Endothelial cell of umbilical vein (primary cell): ENCODE measurements at regions not wholly inside any gene's neighbourhood (a gene's known extent, or its start where the extent isn't known, plus 50 kb on each side); places are given as distances from the start of the nearest gene placed in this dataset. TPM values are rescaled to one million over a fixed set of nuclear protein-coding genes. Genes with fewer than 3 reads are reported as not detected.
"Not testable (repeated sequence)": the region's sequence is repeated elsewhere in the genome, so short reads cannot be mapped to it uniquely, and the experiment has no call there.

Source experiments
- BruUV-seq: library from RNA; stranded (reverse); fragments of 400-500 nt; replicated peaks from 2 replicates; lab custom pipeline; 2021; lab: Mats Ljungman, UMichigan
- CTCF ChIA-PET: fragments of 300-600, 350-600 bp; sonication (Branson Sonifier 250); formaldehyde crosslinking; loops from one replicate; lab custom pipeline; 2021; ENCODE audit warnings: antibody characterized with exemption, inconsistent platforms; lab: Charles Lee
- POLR2A ChIA-PET: fragments of 300-600, 350-600 bp; sonication (Branson Sonifier 250); formaldehyde crosslinking; loops from one replicate; lab custom pipeline; 2021; ENCODE audit warnings: antibody characterized with exemption, inconsistent platforms; lab: Charles Lee
- DNase-seq: peaks from one replicate; pipeline ENCODE4 v3.0.0-alpha.2; 2011; ENCODE audit warnings: low read depth, low spot score
- FAIRE-seq: peaks from 2 replicates; lab custom pipeline; 2011; peaks lifted over from hg19 to GRCh38; lab: Jason Lieb, UNC
- H2AFZ ChIP-seq: 2 replicates; pipeline ENCODE4 v1.6.0; 2012; ENCODE audit warnings: low read depth, low read length, control low read depth, inconsistent platforms
- H3K27ac ChIP-seq: 2 replicates; pipeline ENCODE4 v1.5.1; 2011; ENCODE audit warnings: low read depth, mild to moderate bottlenecking, control low read depth, low read length, moderate library complexity; ENCODE audit not compliant: insufficient read depth
- H3K27me3 ChIP-seq, 2 experiments: 2 replicates each; pipeline versions ENCODE4 v1.6.0 to v1.6.1; 2011; ENCODE audit warnings: low read length in 2 of 2, mixed read lengths in 1 of 2; ENCODE audit not compliant: control insufficient read depth in 2 of 2, insufficient read depth in 2 of 2
- H3K36me3 ChIP-seq, 2 experiments: 2 replicates in 1 of 2; 3 replicates in 1 of 2; pipeline ENCODE4 v1.5.1; 2011; ENCODE audit warnings: low read length in 2 of 2, mild to moderate bottlenecking in 1 of 2, moderate library complexity in 1 of 2; ENCODE audit not compliant: control insufficient read depth in 2 of 2, insufficient read depth in 2 of 2; ENCODE audit errors: extremely low read depth in 1 of 2
- H3K4me1 ChIP-seq: 3 replicates; pipeline ENCODE4 v1.5.1; 2011; ENCODE audit warnings: mild to moderate bottlenecking, low read length; ENCODE audit not compliant: control insufficient read depth, insufficient read depth; ENCODE audit errors: extremely low read depth
- H3K4me2 ChIP-seq: 2 replicates; pipeline ENCODE4 v1.6.1; 2011; ENCODE audit warnings: low read length, control low read depth, mixed read lengths; ENCODE audit not compliant: insufficient read depth
- H3K4me3 ChIP-seq, 3 experiments: fragments of 200-600 bp in 1 of 3; sonication (generic), shearing (Covaris generic) in 1 of 3; replicated peaks in 1 of 3; 2 replicates each; pipeline ENCODE4 v1.5.1; 2011 to 2016; ENCODE audit warnings: control low read depth in 3 of 3, low read length in 3 of 3, mild to moderate bottlenecking in 2 of 3, inconsistent platforms in 1 of 3, low read depth in 1 of 3, moderate library complexity in 1 of 3; ENCODE audit not compliant: insufficient read depth in 1 of 3
- H3K79me2 ChIP-seq: 2 replicates; pipeline ENCODE4 v1.6.0; 2012; ENCODE audit warnings: low read length, inconsistent platforms; ENCODE audit not compliant: control insufficient read depth, insufficient read depth
- H3K9ac ChIP-seq: replicated peaks from 2 replicates; pipeline ENCODE3; 2011; ENCODE audit warnings: low read length, control low read depth; ENCODE audit not compliant: insufficient read depth; ENCODE audit errors: extremely low read depth
- H3K9me1 ChIP-seq: replicated peaks from 3 replicates; pipeline ENCODE4 v1.6.0; 2011; ENCODE audit warnings: mild to moderate bottlenecking, low read length; ENCODE audit not compliant: control insufficient read depth, insufficient read depth; ENCODE audit errors: extremely low read depth
- H3K9me3 ChIP-seq: replicated peaks from 2 replicates; pipeline ENCODE4 v1.5.1; 2012; ENCODE audit warnings: low read length, inconsistent platforms; ENCODE audit not compliant: control insufficient read depth, insufficient read depth
- H4K20me1 ChIP-seq: replicated peaks from 2 replicates; pipeline ENCODE3; 2011; ENCODE audit warnings: mild to moderate bottlenecking, low read length; ENCODE audit not compliant: control insufficient read depth, insufficient read depth; ENCODE audit errors: extremely low read depth
- EZH2 ChIP-seq: IDR thresholded peaks from 2 replicates; pipeline ENCODE4 v1.6.1; 2012; ENCODE audit warnings: borderline replicate concordance, low read depth, mild to moderate bottlenecking, moderate library complexity, low read length, inconsistent platforms; ENCODE audit not compliant: severe bottlenecking
- FOS ChIP-seq: IDR thresholded peaks from 2 replicates; pipeline ENCODE4 v1.6.1; 2011; ENCODE audit warnings: mild to moderate bottlenecking, low read length, moderate library complexity, borderline replicate concordance; ENCODE audit not compliant: insufficient read depth
- GATA2 ChIP-seq: IDR thresholded peaks from 2 replicates; pipeline ENCODE4 v1.7.0; 2011; ENCODE audit warnings: low read depth, mild to moderate bottlenecking, moderate library complexity, mixed read lengths, low read length; ENCODE audit not compliant: insufficient read length, insufficient read depth
- JUN ChIP-seq: IDR thresholded peaks from 2 replicates; pipeline ENCODE4 v1.6.1; 2011; ENCODE audit warnings: borderline replicate concordance, low read depth; ENCODE audit not compliant: insufficient read length, insufficient read depth
- MAX ChIP-seq: IDR thresholded peaks from 2 replicates; pipeline ENCODE4 v1.6.1; 2011; ENCODE audit not compliant: insufficient read depth, insufficient read length
- POLR2A ChIP-seq: IDR thresholded peaks from 2 replicates; pipeline ENCODE4 v1.6.1; 2012; ENCODE audit warnings: low read depth, mild to moderate bottlenecking, control low read depth, low read length
- POLR2AphosphoS5 ChIP-seq: IDR thresholded peaks from 2 replicates; pipeline ENCODE4 v1.6.1; 2012; ENCODE audit warnings: low read depth, mild to moderate bottlenecking, control low read depth, low read length, moderate library complexity; ENCODE audit not compliant: insufficient read depth
- dilution Hi-C: fragments of 300-500 bp; cut with MboI; formaldehyde crosslinking; loops from one replicate; pipeline ENCODE4 v1.15.0; 2019; ENCODE audit warnings: low sequenced_read_pairs; ENCODE audit not compliant: extremely low pct_ligation_motif_present
- intact Hi-C: fragments of 100-400 bp; cut with micrococcal nuclease; formaldehyde crosslinking; loops from one replicate; pipeline ENCODE4 v1.10.0; 2022
- microRNA-seq: library from miRNA; unstranded; fragments of <30 nt; microRNA quantifications from one replicate; pipeline ENCODE4 v1.2.0, GENCODE V29; 2021; ENCODE audit warnings: borderline number of aligned reads, borderline replicate concordance
- small RNA-seq: library from RNA; depleted of rRNA; stranded (forward); fragments of <200 nt; gene quantifications from one replicate; pipeline ENCODE3, GENCODE V24; 2012; ENCODE audit warnings: low replicate concordance, low read depth; ENCODE audit not compliant: insufficient read depth, insufficient read length

- no peaks in the 10 kb centered on the region for H3K9me1 ChIP-seq
- TF ChIP-seq POLR2A = no peak
- no peak for TF ChIP-seq JUN
- TF ChIP-seq FOS = no peak
- TF ChIP-seq POLR2AphosphoS5 = no peak
- no peak for TF ChIP-seq MAX
- TF ChIP-seq EZH2 = no peak
- no peak for TF ChIP-seq GATA2
- no peak overlapping the region for H3K4me3 ChIP-seq
- no peaks in the 10 kb centered on the region for H3K9me3 ChIP-seq
- no peaks in the 10 kb centered on the region for H3K27me3 ChIP-seq
- H3K4me2 ChIP-seq = no peak overlapping the region
- H4K20me1 ChIP-seq = no peaks in the 10 kb centered on the region
- DNase-seq (no peak), FAIRE-seq (no peak)
- intact Hi-C loops = no loop called here
- H3K36me3 ChIP-seq = no peaks in the 10 kb centered on the region
- no peak overlapping the region for H3K27ac ChIP-seq
- ChIA-PET CTCF (interaction anchor here (0.6 kb wide), 1 partner anchor 245 kb away, joined by 3 read pairs; no protein-coding TSS in a partner anchor), POLR2A (no interaction called here)
- dilution Hi-C loops = no loop called here
- BruUV-seq = no TSS peak
- H3K79me2 ChIP-seq = no peaks in the 10 kb centered on the region
- no peak overlapping the region for H3K9ac ChIP-seq
- H2AFZ ChIP-seq = no peak overlapping the region
- H3K4me1 ChIP-seq = no peaks in the 10 kb centered on the region
These were observed 59.2 kb upstream of the IGSF10 start for GRCh38 chr3:151520105-151520504.

- FAIRE-seq, H4K20me1 ChIP-seq, CTCF ChIA-PET, H3K9ac ChIP-seq, H3K79me2 ChIP-seq, H3K4me3 ChIP-seq, H3K27ac ChIP-seq, dilution Hi-C loops, POLR2A ChIA-PET, H3K9me1 ChIP-seq, H3K4me1 ChIP-seq, intact Hi-C loops, DNase-seq, H3K27me3 ChIP-seq, H3K36me3 ChIP-seq, H3K9me3 ChIP-seq, H2AFZ ChIP-seq, H3K4me2 ChIP-seq, BruUV-seq: not testable (repeated sequence)
These were observed 50.6 kb upstream of the IGSF10 start for GRCh38 chr3:151511433-151511832.

Small RNAs in the stretch of these regions (microRNA-seq; reads per million reads assigned to microRNA genes)
- gene MIR5186 = not detected

Small RNAs in the stretch of these regions (small RNA-seq; reads per million reads assigned to genes)
- not detected for gene MIR5186
